HG03469 (cell line): ENCODE measurements at regions not wholly inside any gene's neighbourhood (a gene's known extent, or its start where the extent isn't known, plus 50 kb on each side); places are given as distances from the start of the nearest gene placed in this dataset.
"Not testable (repeated sequence)": the region's sequence is repeated elsewhere in the genome, so short reads cannot be mapped to it uniquely, and the experiment has no call there.

Experiments
- ATAC-seq: cut with Tn5 transposase; IDR thresholded peaks from one replicate; pipeline ENCODE4 v1.9.1; 2021; ENCODE audit warnings: mild to moderate bottlenecking, moderate library complexity, moderate number of reproducible peaks; ENCODE audit not compliant: unreplicated experiment

DNA sequence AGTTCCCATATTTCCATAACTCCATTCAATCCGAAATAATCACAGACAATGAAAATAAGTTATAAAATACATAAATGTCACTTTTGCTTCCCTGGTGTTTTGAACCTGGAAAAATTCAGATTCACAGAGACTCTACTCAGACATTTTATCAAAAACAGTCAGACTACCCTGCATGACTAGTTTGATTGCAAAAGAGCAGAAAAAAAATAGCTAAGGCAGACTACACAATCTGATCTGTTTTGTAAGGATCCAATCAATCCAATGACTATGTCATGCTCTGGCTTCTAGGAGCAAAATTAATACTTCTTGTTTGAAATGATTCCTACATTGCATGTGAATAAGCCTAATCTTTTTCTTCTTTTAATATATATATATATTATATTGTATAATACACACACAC is 1262.6 kb downstream of the EFNA5 start:
- no peak for ATAC-seq

DNA sequence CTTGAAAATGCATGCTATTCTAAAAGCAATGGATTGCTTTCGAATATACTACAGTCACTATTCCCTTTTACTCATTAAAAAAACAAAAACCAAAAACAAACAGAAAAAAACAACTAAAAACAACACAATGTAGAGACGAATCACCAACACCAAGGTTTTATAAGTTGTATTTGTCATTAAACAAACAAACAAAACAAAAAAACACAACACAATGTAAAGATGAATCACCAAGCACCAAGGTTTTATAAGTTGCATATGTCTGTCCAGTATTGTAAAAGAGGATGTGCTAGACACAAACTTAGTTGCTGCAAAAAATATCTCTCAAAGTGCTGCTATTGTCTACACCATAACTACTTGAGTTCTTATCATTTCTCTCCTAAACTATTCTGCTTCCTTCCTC is 1269.2 kb downstream of the EFNA5 start:
- ATAC-seq = no peak

DNA sequence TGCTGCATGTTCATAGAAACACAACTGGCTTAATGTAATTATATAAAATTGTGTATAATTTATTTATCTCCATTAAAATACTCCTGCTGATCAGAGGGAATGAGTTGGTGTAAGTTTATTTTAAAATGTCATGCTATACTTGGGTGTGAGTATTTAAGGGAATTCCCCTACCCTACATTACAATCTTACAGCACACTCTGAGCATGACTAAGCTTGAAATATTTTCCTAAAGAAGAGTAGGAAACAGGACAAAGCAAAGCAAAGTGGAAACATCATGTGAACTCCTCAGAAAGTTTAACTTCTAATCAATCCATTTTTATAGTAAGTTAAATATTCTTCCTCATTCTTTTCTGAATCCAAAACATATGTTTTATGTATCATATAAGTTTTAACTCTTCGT is 1271.3 kb downstream of the EFNA5 start:
- ATAC-seq = no peak

DNA sequence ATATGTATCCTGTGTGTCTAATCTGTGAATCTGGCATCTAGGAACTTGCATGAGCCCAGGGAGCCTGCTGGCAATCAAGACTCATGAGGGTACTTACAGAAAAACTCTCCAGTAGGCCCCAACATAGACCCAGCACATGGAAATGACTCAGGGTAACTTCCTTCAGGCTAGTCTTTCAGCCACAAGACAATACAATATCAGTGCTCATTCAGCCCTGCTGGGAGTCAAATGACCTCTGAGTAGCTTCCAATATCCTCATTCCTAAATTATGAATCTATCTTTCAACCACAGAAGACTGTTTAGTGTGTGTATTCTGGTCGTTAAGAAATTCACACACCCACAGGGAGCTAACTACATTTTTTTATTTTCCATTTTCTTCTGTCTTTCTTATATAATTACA is 1273.0 kb downstream of the EFNA5 start:
- no peak for ATAC-seq

DNA sequence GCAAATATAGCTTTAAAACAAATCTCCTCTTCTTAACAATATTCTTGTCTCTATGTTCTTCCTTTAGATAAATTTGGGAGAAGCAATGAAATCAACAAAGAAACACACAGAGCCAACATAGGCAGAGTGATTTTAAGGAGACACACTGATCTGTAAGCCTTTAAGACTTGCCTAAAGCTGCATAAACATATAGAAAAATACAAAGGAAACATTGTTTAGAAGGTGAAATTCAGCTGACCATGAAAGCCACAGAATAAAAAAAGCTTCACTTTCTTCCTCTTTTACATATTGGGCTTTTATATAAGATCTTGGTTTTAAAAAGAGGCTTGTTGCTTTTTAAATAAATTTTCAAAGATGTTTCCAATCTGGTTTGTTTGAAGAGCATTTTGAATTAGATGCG is 1277.5 kb downstream of the EFNA5 start:
- no peak for ATAC-seq

DNA sequence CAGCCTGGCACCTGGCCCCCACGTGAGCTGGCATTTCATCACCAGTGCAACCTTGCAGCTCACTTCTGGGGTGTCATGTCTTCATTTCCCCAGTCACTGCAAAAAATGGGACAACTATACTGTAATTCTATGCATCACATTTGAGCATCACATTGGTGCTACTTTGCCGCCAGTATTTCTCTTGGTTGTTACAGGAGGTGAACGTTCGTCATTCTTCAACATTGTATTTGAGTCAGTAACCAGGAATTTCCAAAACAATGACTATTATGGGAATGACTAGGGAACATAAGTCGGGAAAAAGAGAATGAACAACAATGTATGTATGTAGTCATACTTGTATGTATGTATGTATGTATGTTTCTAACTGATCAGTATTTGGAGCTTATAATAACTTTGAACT is 1278.0 kb downstream of the EFNA5 start:
- ATAC-seq = no peak

DNA sequence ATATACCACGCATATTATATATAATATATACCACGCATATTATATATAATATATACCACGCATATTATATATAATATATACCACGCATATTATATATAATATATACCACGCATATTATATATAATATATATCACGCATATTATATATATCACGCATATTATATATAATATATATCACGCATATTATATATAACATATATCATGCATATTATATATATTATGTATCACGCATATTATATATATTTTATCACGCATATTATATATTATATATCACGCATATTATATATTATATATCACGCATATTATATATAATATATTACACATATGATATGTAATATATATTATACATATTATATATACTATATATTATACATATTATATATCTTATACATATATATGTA is 1283.0 kb downstream of the EFNA5 start:
- ATAC-seq = not testable (repeated sequence)

DNA sequence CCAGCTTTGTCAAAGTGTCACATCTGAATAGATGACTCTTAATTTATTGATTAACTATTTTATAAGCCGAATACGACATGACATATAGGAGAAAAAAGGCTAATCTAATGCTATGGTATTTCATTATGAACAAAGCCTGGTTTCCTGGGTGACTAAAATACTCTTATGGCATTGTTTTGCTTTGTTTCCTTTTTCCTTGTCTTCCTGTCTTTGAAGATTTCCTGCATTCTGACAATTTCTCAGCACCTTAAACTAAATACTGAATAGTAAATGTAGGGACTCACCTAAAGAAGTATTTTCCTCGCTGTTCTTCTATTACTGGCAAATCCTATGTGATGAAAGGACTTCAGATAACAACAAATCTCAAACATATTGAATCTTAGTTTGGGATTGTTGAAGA is 1284.5 kb downstream of the EFNA5 start:
- no peak for ATAC-seq

DNA sequence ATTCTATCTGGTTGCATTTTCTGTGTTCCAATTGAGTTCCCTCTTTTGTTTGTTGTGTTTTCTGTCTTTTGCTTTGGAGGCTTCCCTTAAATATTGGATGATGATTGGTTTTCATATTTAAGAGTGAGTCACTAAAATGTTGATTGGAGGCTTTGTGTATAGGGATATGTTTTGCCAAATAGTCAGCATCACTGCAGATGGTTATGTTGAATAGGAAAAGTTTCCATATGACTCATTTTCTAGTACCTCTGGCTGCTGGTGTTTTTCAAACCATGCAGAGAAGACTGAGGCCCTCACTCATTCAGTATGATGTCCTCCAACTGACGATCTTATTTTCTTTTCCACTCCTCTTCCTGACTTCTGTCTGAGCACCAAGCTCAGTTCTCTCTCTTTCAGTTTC is 1290.0 kb downstream of the EFNA5 start:
- no peak for ATAC-seq

DNA sequence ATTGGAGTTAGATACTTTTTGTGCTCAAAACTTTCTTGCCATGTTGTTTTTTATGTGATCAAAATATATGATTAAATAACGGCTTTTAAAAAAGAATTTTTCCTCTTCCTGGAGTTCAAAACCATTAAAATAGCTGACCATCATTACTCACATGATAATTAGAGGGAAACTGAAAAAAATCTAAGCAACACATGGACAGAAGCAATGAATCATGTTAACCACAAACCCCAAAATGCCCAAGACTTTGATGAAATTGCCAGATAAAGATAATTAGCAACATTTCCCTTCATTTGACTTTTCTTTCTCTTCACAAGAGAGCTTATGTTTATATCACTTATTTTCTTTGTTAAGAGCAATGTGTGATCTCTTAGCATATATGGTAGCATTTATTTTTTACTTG is 1294.2 kb downstream of the EFNA5 start:
- no peak for ATAC-seq

DNA sequence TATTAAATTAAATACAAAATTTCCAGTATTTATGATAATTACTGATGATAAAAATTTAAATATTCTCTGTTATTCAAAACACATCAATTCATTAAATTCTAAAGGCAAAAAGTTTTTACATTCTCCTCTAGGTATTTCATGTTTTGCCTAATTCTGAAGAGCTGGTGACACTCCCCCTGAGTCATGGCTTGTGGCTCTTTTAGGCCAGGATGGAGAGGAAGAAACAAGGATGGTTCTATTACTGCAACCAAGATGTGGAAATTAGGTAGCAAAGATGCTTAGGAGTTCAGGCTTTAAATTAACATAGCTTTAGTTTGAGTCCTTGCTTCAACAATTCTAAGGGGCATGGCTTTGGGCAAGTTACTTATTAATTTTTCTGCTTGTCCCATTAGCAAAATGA is 1295.8 kb downstream of the EFNA5 start:
- no peak for ATAC-seq

DNA sequence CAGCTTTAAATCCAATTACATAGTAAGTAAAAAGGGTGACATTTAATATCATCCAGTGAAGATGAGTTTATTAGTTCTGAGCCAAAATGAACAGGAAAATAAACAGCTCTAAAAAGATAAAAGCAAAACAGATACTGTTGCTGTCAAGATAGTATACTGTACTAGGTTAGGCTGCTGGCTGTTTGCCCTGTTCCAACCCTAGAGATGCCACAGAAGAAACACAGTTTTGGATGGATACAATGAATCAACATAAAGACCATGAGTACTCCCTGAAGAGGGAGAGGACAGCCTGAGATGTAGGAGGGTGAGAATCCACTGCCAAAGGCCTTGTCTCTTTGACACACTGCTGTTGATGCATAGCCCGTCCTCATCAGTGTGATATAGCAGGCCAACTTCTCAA is 1302.7 kb downstream of the EFNA5 start:
- ATAC-seq = no peak

DNA sequence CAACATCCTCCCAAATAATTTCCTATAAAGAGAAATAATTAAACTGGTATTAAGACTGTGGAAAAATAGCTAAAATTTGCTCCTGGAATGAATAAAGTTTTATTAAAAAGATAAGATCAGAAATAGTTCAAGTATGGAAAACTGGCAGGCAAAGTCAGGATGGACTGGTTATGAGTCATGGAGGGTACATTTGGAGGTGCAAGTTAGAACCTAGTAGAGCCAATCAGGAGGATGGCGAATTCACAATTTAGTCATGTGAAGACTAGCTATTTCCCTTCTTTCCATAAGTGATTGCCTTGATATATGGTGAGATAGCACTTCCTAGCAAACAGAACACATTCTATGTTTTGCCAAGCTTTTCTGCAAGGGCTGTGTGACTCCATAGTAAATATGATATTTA is 1303.5 kb downstream of the EFNA5 start:
- no peak for ATAC-seq

DNA sequence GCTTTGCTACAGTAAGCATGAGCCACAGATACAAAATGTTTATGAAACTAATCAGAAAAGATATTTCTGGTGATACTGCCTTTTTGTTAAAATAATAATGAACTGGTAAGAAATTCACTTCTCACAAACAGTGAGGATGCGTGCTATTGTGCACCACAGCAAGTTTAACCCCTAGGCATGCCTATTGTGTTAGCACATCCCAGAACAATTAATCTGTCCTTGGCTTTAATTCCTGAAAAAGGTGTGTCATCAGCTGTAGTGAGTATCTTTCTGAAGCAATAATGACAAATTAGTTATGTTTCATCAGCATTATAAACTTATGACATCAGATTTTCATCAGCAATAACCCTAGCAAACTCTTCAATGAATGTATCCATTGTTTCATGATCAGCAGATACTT is 1307.2 kb downstream of the EFNA5 start:
- no peak for ATAC-seq

DNA sequence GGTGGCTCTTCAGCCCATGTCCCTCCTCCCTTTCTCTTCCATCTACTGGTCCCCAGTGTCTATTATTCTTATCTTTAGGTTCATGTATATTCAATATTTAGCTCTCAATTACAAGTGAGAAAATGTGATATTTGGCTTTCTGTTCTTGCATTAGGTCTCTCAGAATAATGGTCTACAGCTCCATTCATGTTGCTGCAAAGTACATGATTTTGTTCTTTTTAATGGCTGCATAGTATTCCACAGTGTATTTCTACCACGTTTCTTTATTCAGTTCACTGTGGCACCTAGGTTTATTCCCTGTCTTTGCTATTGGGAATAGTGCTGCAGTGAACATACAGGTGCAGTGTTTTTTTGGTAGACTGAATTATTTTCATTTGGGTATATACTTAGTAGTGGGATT is 1308.8 kb downstream of the EFNA5 start:
- no peak for ATAC-seq

DNA sequence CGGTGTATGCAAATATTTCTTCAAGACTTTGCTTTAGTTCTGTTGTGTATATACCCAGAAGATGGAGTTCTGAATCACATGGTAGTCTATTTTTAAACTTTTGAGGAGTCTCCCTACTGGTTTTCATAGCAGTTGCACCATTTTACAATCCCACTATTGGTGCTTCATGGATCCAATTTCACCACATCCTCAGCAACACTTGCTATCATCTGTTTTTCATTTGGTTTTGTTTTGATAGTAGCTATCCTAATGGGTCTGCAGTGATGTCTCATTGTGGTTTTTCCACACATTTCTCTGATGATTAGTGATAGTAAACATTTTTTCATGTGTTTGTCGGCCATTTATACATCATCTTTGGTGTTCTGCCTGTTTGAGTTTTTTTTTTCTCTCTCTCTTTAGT is 1339.3 kb downstream of the EFNA5 start:
- ATAC-seq = no peak

DNA sequence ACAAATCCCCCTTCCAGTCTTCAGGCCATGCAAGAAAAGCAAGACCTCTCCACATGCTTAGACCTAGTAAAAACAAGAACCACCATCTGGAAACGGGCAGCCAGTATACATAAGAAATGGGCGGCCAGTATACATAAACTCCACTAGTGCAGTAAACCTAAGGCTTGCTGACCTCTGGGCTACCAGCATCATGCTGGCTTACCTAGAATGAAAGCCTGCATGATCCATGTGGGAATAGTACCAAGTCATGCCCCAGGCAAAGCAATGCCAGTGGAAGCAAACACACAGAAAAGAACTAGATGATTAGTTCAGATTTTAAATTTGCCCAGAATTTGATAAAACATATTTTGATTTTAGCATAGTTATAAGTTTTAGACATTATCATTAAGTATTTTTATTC is 1346.4 kb downstream of the EFNA5 start:
- no peak for ATAC-seq

DNA sequence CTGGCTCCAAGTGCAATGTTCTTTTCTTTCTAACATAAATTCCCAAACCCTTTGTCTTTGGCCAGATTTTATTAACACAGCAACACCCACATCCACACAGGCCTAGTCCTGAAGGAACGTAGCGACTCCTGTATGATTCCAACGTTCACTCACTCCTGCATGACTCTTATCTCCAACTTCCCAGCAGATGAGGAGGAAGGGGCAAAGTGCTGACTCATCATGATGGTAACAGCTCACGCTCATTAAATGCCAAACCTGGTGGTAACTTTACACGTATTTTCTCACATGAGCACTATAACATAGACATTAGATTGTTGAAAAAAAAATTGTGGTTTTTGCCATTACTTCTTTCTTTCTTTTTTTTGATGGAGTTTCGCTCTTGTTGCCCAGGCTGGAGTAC is 1349.5 kb downstream of the EFNA5 start:
- no peak for ATAC-seq

DNA sequence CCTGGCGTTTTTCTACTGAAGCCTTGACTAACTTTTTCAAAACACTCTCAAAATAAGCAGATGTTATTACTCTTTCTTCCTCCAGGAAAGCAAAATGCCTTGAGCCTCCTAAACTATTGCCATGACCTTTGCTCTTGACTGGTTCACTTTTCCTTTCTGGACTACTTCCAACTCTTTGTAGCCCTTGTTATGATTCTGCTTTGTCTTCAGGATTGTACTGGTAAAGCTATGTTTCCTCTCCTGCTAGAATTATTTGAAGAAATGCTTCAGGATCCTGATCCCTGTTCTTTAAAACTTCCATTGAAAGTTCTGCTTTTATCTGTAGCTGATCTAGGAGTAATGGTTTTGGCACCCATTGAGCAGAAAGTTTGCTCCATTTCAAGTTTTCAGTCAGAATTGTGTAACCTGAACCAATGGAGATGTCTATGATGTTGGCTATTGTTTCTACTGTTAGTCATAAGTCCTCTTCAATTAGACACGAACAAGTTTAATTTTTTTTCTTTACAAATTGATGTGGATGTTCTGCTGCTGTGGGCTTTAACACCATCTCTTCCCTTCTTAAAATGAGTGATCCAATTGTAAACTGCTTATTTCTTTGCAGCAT is 1356.4 kb downstream of the EFNA5 start:
- no peak for ATAC-seq

DNA sequence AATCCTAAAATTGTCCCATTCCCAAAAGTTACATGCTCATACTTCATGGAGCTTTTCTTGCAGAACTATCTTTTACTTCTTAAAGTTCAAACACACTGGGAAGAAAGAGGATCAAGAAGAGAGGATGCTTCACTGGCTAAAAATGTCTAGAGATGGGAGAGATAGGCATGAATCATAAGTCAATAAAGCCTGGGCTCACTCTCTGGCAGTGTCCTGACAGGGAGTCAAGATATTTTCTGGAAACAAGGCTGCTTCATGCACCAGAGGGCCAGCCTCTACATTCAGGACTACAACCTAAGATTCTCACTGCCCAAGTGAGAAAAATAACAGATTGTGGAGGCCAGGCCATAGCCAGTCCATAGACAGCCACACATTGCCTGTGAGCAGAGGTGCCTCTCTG is 1358.4 kb downstream of the EFNA5 start:
- no peak for ATAC-seq

DNA sequence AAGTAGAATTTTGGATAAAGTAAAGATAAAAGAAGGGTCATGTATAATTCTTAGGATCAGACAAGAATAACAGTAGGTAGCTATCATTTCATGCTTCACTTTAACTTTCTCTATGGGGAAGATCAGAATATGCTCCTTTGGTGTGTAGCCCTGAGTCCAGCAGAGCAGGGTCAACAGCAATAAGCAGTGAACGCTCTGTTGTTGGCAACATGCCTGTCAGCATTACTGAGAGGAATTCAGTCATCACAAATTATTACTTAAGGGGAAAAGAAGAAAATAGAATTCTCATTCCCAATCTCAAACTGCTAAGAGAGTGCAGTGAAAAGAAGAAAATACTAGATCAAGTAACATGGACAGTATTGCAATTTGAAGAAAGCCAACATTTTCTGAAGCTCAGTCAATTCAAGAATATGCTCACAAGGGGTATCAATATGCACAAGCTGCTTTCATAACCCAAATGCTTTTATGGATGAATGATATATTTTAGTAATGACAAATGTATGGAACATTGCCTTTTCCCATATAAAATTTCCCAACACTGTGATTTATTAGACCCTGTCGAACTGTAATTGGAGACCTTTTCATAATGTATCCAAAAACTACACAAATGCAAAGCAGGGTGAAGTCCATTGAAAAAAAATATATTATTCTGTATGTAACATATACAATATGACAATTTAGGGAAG is 1359.4 kb downstream of the EFNA5 start:
- ATAC-seq = no peak

DNA sequence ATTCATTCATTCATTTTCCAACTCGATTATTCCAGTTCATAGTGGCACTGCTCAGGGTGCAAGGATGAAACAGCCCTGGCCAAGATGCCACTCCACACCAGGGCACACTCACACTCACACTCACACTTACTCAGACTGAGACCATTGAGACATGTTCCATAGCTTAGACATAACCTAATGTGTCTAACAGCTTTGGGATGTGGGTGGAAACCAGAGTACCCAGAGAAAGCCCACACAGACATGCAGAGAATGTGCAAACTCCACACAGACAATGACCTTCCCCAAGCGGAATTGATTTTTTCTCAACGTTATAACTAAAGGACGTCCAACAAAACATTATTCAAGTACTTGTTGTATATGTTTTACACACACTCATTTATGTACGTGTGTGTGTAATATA is 1363.5 kb downstream of the EFNA5 start:
- ATAC-seq = no peak
